HG02885 (cell line): ENCODE measurements at regions not wholly inside any gene's neighbourhood (a gene's known extent, or its start where the extent isn't known, plus 50 kb on each side); places are given as distances from the start of the nearest gene placed in this dataset.
"Not testable (repeated sequence)": the region's sequence is repeated elsewhere in the genome, so short reads cannot be mapped to it uniquely, and the experiment has no call there.

Experiments
- ATAC-seq: cut with Tn5 transposase; IDR thresholded peaks from one replicate; pipeline ENCODE4 v1.9.1; 2021; ENCODE audit warnings: mild to moderate bottlenecking; ENCODE audit not compliant: unreplicated experiment, poor library complexity

DNA sequence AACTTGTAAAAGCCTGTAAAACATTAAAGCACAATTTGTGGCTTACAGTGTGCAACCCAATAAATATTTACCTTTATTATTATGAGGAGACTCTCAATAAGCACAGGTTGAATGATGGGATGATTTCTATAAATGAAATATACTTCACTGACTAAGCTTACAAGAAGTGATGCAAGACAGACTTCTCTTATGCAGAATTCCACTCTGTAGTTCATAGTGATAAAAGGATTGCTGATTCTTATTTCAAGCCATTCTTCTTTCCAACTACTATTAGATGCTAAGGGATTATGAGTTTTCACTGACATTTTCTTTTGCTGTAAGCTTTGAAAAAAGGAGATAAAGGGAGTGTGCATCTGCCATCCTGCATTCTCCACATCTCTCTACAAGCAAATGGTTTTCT, 149.0 kb upstream of the ARG1 start:
- no peak for ATAC-seq

DNA sequence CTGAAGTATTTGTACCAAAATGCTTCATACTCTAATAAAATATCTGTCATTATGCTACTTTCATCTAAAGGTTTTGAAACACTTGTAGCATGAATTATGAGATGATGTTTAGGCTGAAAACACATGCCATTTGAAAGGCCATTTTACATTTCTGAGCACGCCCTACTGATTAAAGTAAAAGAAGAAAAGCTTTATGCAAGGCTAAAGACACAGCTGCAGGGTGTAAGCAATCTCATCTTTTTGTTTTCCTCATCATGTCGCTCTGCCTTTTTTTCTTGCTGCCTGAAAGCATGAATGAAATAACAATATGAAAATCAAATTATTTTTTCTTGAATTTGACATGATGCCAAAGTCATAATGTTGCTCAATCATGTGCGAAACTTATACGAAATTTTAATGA, 148.6 kb upstream of the ARG1 start:
- no peak for ATAC-seq

DNA sequence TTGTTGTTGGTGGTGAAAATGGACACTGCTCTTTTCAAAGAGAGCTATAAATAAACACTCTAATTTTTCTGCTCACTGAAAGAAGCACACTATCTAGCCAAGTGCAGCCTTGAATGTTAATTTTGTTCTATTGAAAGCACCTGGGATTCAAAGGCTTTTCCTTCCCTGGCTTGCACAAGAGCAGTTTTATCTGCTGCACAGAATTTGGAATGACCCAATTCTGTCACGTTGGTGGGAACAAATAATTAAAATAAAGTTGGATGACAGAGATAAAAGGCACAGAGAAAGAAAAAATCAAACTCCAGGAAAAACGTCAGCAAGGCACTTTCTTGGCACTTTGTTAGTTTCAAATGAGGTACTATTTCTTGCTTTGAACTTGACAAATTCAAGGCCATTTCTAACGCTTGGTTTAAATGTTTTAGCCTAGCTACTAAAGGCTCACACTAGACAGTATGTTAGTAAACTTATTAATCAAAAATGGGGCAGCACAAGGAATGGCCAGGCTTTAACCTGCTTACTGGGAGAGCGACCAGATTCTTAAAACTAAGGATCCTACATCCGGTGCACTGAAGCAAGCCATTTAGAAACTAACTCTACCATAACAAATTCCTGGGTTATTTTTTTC, 145.5 kb upstream of the ARG1 start:
- ATAC-seq, result no peak

DNA sequence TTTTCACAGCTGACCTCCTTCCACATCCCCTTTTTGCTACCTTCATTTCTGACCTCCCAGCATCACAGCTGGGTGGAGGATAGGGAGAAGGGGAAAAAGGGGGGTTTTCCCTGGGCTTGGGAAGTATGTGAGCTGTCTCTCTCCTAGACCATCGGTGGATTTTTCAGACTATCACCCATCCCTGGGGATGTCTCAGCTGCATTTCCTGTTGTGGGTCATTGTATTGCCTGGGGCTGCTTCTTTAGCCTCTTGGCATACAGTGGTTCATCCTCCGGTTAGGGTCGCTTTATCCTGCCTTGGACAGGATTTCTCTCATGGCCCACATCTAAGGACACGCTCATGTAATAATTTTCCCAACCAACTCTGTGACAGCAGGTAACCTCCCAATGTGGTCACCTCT, 142.5 kb upstream of the ARG1 start:
- no peak for ATAC-seq

DNA sequence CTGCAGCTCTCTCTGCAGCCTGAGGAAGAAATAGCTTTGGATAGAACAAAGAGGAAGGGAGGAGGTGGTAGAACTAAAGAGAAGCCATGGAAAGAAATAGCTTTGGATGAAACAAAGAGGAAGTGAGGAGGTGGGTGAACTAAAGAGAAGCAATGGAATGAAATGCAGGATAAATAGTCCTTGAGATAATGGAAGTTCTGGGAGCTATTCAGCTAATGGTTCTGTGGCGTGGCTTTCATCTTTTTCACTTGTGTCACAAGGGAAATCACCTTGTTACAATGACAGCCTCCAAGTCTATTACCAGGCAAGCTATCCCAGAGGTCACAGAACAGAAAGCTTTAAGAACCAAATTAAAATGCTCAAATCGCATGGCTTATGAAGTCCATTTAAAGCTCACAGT, 141.3 kb upstream of the ARG1 start:
- no peak for ATAC-seq

DNA sequence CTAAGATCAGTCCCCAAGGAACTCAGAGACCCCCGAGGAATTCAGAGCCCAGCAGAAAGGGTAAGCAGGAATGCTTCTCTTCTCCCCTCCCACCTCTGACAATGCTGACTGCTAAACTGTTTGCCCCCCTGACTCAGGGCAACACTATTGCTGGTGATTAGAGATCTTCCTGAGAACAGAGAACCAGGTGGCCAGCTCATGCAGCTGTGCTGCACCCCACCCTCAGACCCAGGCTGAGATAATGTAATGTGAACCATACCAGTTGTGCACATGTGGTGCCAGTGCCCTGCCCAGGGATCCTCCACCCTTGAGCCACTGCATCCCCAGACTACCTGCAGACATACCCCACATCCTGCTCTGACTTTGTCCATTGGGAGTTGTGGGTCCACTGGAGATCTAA, 139.1 kb upstream of the ARG1 start:
- no peak for ATAC-seq

DNA sequence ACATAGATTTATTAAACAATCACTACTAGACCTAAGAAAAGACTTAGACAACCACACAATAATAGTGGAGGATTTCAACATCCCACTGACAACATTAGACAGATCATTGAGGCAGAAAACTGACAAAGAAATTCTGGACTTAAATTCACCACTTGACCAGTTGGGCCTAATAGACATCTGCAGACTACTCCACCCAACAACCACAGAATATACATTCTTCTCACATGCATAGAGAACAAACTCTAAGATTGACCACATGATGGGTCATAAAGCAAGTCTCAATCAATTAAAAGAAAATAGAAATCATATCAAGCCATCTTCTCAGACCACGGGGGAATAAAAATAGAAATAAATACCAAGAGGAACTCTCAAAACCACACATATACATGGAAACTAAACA, 136.7 kb upstream of the ARG1 start:
- no peak for ATAC-seq

DNA sequence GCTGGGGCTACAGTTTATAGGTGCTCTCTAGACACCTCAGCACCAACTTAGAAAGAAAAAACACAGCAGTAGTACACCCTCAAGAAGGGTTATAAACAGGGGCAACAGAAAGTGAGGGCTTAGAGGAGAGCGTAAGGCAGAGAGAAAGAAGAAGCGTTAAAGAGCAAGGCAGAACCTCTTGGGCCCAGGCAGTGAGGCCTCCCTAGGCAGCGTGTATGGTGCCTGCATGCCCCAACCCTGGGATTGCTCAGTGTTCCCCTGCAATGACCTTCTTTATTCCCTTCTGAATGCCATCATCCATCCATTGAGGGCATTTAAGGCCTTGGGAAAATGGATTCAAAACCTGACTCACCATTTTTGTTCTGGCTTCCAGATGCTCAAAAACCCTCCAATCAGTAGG, 130.0 kb upstream of the ARG1 start:
- no peak for ATAC-seq

DNA sequence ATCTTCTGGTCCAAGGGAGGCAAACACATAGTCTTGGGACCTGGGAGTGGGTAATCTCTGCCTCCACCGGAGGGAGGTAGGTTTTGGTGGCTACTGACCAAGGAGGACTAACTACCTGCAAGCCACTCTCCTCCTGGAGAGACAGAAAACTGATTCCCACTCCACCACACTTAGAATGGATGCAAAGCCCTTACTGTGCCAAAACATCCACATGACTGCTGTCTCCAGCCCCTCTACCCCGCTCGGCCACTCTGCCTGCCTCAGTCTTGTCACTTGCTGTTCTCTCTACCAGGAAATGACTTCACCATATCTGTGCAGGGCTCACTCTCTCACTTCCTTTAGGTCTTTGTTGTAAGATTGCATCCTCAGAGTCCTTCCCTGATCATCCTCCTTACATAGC, 129.5 kb upstream of the ARG1 start:
- no peak for ATAC-seq

DNA sequence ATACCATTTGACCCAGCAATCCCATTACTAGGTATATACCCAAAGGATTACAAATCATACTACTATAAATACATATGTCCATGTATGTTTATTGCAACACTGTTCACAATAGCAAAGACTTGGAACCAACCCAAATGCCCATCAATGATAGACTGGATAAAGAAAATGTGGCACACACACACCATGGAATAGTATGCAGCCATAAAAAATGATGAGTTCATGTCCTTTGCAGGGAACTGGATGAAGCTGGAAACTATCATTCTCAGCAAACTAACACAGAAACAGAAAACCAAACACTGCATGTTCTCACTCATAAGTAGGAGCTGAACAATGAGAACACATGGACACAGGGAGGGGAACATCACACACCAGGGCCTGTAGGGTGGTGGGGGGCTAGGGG, 127.7 kb upstream of the ARG1 start:
- not testable (repeated sequence) for ATAC-seq

DNA sequence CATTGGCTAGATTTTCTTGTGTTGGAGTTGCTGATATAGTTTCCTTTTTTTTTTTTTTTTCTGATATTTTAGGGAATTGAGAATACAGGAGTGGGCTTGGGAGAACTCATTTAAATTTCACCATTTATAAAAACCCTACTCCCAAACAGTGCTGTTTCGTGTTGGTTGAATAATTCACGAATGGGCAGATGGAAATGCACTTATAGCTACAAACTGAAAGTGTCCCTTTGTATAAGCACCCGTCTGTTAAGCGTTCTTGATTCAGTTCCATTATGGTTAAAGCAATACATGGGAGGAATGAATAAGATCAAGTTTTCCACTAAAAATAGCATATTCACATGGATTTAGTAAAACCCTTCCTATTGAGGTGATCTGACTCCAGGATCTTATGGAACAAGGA, 122.2 kb upstream of the ARG1 start:
- no peak for ATAC-seq

DNA sequence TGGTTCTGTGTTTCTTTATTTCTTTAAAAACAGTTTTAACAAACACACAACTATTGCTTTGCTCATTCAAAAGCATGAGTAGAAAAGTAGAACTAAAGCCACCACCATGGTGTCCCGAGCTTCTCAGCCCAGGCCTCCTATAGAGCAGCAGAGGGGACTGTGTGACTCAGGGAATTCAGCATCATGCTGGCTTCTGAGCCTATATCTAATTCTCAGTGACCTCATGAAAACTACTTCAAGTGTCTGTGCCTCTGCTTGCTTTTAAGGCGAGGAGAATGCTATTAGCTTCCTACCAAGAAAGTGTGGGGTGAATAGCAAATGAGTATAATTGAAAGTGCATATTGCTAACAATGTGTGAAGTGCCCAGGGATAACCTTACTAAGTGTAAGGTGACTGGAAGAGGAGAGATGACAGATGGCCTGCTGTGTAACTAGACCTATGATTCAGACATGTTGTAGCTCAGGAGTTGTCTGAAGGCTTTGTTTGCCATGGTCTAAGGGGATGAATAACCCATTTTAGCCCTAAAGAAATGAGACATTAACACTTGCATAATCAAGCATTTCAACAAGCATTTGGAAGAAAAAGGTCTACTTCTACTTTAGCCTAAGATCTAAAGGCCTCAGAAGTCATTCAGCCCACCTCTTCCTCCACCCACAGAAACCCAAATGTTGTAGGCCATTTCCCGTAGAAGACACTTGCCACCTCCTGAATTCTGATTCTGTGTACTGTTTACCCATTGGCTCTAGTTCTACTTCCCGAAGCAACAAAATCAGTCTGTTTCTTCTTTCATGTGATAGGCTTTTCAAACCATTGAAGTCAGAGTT, 121.5 kb upstream of the ARG1 start:
- no peak for ATAC-seq

DNA sequence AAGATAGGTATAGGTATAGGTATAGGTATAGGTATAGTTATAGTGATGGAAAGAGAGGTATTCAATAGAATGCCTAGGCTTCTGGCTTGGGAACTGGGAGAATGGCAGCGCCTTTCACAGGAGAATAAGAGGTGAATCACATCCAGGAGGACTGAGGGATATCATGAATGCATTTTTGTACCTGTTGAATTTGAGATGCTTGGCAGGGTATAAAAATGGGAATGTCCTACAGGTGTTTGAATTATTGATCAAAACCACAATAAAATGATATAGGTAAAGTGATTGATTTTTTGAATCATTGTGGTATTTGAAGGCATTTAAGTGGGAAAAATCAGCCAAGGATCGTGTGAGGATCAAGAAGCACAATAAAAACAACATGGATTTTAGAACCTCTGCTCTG, 119.2 kb upstream of the ARG1 start:
- no peak for ATAC-seq

DNA sequence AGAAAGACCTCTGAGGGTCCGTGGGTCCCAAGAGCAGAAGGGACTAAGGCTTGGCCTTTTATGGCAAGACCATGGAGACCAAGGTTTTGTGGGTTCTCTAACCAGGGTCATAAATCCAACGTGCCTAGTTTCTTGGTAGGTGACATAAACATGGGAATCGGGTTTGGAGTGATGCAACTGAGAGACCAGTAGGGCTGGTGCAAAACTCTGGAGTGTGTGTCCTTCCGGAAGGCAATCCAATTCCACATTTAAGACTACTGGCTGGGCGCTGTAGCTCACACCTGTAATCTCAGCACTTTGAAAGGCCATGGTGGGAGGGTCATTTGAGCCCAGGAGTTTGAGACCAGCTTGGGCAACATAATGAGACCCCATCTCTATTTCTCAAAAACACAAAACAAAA, 116.5 kb upstream of the ARG1 start:
- no peak for ATAC-seq

DNA sequence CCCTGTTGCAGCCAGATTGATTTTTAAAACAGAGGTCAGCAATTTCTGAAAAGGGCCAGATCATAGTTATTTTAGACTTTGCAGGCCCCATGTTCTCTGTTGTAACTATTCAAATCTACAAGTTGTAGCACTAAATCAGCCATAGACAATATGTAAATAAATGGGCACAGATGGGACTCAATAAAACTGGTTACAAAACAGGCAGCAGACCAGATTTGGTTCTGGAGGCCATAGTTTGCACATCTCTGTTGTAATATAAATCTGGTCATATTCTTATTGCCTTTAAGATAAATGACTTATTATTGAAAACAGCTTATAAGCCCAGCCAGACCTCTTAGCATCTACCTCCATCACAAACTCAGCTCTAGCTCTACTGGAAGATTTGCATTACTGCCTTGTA, 114.0 kb upstream of the ARG1 start:
- no peak for ATAC-seq

DNA sequence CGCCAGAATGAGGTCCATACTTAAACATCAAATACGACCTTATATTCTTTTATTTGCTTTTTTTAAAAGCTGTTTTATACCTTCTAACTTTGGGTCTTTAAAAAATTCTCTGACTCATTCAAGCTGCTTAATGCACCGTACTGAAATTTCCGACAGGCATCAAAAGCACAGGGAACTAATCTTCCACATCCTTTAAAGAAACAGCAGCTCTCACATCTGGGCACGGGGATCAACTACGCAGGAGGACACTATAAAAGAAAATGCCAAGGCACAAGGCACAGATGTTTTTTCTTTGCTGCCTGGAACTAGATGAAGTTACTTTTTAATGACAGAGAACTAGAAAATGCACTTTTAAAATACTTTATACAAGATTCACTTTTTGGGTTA, 112.4 kb upstream of the ARG1 start:
- ATAC-seq, result no peak

DNA sequence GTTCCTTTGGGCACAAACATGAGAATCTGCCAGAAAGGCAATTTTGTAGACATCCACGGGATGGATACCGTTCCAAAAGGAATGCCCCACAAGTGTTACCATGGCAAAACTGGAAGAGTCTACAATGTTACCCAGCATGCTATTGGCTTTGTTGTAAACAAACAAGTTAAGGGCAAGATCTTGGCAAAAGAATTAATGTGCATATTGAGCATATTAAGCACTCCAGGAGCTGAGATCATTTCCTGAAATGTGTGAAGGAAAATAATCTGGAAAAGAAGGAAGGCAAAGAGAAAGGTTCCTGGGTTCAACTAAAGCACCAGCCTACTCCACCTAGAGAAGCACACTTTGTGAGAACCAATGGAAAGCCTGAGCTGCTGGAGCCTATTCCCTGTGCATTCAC, 103.9 kb upstream of the ARG1 start:
- no peak for ATAC-seq

DNA sequence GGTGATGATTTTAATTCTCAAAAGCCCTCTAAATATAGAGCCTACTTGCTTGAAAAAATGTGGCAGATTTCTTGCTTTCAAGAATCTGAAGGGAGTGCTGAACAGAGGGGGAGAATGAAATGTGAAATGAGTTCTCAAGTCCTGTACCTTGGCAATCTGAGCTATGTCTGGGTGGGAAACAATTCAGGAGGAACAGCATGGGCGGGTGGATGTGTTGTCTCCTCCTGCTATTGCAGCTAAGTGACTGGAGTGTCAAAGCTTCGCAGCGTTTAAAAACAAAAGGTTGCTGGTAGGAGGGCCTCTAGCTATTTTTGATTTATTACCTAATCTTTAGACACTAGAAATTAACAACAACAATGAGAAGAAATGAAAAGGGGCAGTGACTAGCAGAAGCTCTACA, 102.5 kb upstream of the ARG1 start:
- ATAC-seq, result no peak

DNA sequence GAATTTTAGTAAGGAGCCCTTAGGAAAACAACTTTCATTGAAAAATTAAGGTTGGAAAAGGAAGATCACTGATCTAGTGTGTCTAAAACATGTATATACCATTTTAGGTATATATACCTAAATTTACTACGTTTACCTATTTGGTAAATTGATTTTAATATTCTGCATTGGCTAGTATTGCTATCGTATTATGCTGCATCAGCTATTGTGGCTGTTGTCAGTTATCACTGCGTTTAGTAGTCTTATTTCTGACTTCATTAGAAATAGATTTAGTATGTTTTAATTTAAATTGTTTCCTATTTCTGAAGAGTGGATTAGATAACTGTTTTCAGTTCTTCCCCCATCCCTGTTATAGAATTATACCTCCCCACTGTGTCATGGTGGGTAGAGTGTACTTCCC, 101.7 kb upstream of the ARG1 start:
- no peak for ATAC-seq

DNA sequence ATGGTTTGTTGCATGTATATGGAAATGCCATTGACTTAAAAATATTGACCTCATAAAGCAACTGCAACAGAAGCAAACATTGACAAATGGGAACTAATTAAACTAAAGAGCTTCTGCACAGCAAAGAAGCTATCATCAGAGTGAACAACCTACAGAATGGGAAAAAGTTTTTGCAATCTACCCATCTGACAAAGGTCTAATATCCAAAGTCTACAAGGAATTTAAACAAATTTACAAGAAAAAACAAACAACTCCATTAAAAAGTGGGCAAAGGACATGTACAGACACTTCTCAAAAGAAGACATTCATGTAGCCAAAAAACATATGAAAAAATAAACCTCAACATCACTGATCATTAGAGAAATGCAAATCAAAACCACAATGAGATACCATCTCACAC, 99.7 kb upstream of the ARG1 start:
- ATAC-seq, result not testable (repeated sequence)

DNA sequence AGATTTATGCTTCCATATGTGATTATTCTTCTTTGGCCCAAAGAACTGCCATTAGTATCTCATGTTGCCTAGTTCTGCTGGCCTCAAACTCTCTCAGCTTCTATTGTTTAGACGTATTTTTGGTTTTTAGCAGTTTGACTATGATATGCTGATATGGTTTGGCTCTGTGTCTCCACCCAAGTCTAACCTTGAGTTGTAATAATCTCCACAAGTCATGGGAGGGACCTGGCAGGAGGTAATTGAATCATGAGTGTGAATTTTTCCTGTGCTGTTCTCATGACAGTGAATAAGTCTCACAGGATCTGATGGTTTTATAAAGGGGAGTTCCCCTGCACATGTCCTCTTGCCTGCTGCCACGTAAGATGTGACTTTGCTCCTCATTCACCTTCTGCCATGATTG, 96.7 kb upstream of the ARG1 start:
- no peak for ATAC-seq

DNA sequence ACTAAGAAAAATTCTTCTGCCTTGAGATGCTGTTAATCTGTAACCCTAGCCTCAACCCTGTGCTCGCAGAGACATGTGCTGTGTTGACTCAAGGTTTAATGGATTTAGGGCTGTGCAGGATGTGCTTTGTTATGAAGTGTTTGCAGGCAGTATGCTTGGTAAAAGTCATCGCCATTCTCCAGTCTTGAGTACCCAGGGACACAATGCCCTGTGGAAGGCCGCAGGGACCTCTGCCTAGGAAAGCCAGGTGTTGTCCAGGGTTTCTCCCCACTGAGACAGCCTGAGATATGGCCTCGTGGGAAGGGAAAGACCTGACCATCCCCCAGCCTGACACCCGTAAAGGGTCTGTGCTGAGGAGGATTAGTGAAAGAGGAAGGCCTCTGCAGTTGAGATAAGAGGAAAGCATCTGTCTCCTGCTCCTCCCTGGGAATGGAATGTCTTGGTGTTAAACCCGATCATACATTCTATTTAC, 94.2 kb upstream of the ARG1 start:
- not testable (repeated sequence) for ATAC-seq
